ENCODE measurements at regions not wholly inside any gene's neighbourhood (a gene's known extent, or its start where the extent isn't known, plus 50 kb on each side); places are given as distances from the start of the nearest gene placed in this dataset.

GRCh38 chr5:155957884-155958283 is 369.1 kb upstream of the SGCD start:
- H3K4me1 ChIP-seq (ENCODE audit: control insufficient read depth in 1 of 2, insufficient read depth in 2 of 2, low read length in 2 of 2), result no peaks in the 10 kb centered on the region
- ATAC-seq, result no peak
- H3K9ac ChIP-seq (ENCODE audit: low read length), result no peak overlapping the region
- no peaks in the 10 kb centered on the region for H3K9me2 ChIP-seq (ENCODE audit: insufficient read depth)
- H3K4me2 ChIP-seq (ENCODE audit: low read length), result no peak overlapping the region
- intact Hi-C loops (cut with micrococcal nuclease), result no loop called here
- no peak overlapping the region for H3K27ac ChIP-seq (ENCODE audit: low read depth, low read length)
- no peak for DNase-seq (ENCODE audit: low read depth, low spot score)
- H3K36me3 ChIP-seq (ENCODE audit: control insufficient read depth in 1 of 2, insufficient read depth in 2 of 2, low read length in 2 of 2), result no peaks in the 10 kb centered on the region
- POLR2A ChIA-PET, result no interaction called here
- H4K20me1 ChIP-seq (ENCODE audit: insufficient read depth), result no peaks in the 10 kb centered on the region
- no peak for TF ChIP-seq CBX3 (IDR thresholded peaks at IDR 0.05; ENCODE audit: low read depth)
- CTCF ChIA-PET, result no interaction called here
- RAD21 ChIA-PET (ENCODE audit: low non-redundant PET in 1 of 2, low total read pairs in 2 of 2, uncharacterized antibody in 2 of 2, unreplicated experiment in 2 of 2), result no interaction called here
- H3K4me3 ChIP-seq (replicated peaks in 1 of 2; ENCODE audit: low read depth in 1 of 2, low read length in 2 of 2), result no peak overlapping the region
- H3K27me3 ChIP-seq (ENCODE audit: insufficient read depth, low read length), result no peaks in the 10 kb centered on the region
- H2AFZ ChIP-seq (ENCODE audit: low read depth, low read length, poor library complexity, severe bottlenecking), result no peak overlapping the region
- BruUV-seq (replicated peaks), result no TSS peak
- peaks cover 5% of the 10 kb centered on the region in 2 experiments; a peak in 2 of 4 replicates for H3K9me3 ChIP-seq (ENCODE audit: control insufficient read depth in 1 of 2, insufficient read depth in 1 of 2, low read depth in 1 of 2, low read length in 2 of 2)
- no peaks in the 10 kb centered on the region for H3K79me2 ChIP-seq (ENCODE audit: insufficient read depth, low read length)

GRCh38 chr5:155959082-155959481 is 367.9 kb upstream of the SGCD start:
- BruUV-seq (replicated peaks), result no TSS peak
- CTCF ChIA-PET, result no interaction called here

More at GRCh38 chr5:155959082-155959481, 367.9 kb upstream of the SGCD start:
- Histone ChIP-seq H3K27me3 (ENCODE audit: insufficient read depth, low read length) (no peaks in the 10 kb centered on the region), H2AFZ (ENCODE audit: low read depth, low read length, poor library complexity, severe bottlenecking) (no peak overlapping the region), H3K9ac (ENCODE audit: low read length) (no peak overlapping the region), H3K9me2 (ENCODE audit: insufficient read depth) (no peaks in the 10 kb centered on the region), H3K4me1 (ENCODE audit: control insufficient read depth in 1 of 2, insufficient read depth in 2 of 2, low read length in 2 of 2) (no peaks in the 10 kb centered on the region), H4K20me1 (ENCODE audit: insufficient read depth) (no peaks in the 10 kb centered on the region), H3K9me3 (ENCODE audit: control insufficient read depth in 1 of 2, insufficient read depth in 1 of 2, low read depth in 1 of 2, low read length in 2 of 2) (peaks cover 5% of the 10 kb centered on the region in 2 experiments; a peak in 2 of 4 replicates), H3K27ac (ENCODE audit: low read depth, low read length) (no peak overlapping the region), H3K4me3 (replicated peaks in 1 of 2; ENCODE audit: low read depth in 1 of 2, low read length in 2 of 2) (no peak overlapping the region), H3K79me2 (ENCODE audit: insufficient read depth, low read length) (no peaks in the 10 kb centered on the region), H3K36me3 (ENCODE audit: control insufficient read depth in 1 of 2, insufficient read depth in 2 of 2, low read length in 2 of 2) (no peaks in the 10 kb centered on the region), H3K4me2 (ENCODE audit: low read length) (no peak overlapping the region)
- POLR2A ChIA-PET, result no interaction called here
- ATAC-seq (no peak), DNase-seq (ENCODE audit: low read depth, low spot score) (no peak)
- RAD21 ChIA-PET (ENCODE audit: low non-redundant PET in 1 of 2, low total read pairs in 2 of 2, uncharacterized antibody in 2 of 2, unreplicated experiment in 2 of 2), result no interaction called here
- intact Hi-C loops (cut with micrococcal nuclease), result no loop called here
- TF ChIP-seq MAX (IDR thresholded peaks at IDR 0.05) (no peak), SP1 (IDR thresholded peaks at IDR 0.05; ENCODE audit: low read depth) (no peak), ZNF274 (IDR thresholded peaks at IDR 0.05; ENCODE audit: low read depth, low read length) (no peak), POLR2A (IDR thresholded peaks at IDR 0.05; ENCODE audit: borderline replicate concordance, extremely low read depth, insufficient read depth, insufficient read length) (no peak), RAD21 (IDR thresholded peaks at IDR 0.05; ENCODE audit: low read depth) (no peak), EZH2phosphoT487 (IDR thresholded peaks at IDR 0.05; ENCODE audit: borderline replicate concordance) (no peak), ATF3 (IDR thresholded peaks at IDR 0.05) (no peak), TCF7L2 (IDR thresholded peaks at IDR 0.05; ENCODE audit: borderline replicate concordance, extremely low read depth, insufficient read depth, insufficient read length) (no peak), ZFX (IDR thresholded peaks at IDR 0.05) (no peak), CTCF (IDR thresholded peaks at IDR 0.05 in 2 of 3, conservative IDR thresholded peaks at IDR 0.05 in 1 of 3; ENCODE audit: borderline replicate concordance in 1 of 3, insufficient read depth in 1 of 3, low read depth in 2 of 3, low read length in 2 of 3) (no peak), EGR1 (IDR thresholded peaks at IDR 0.05; ENCODE audit: low read depth) (no peak), CEBPB (IDR thresholded peaks at IDR 0.05; ENCODE audit: low read depth) (no peak), ELF1 (IDR thresholded peaks at IDR 0.05; ENCODE audit: borderline replicate concordance, low read depth) (no peak)
